ENCODE measurements at regions not wholly inside any gene's neighbourhood (a gene's known extent, or its start where the extent isn't known, plus 50 kb on each side); places are given as distances from the start of the nearest gene placed in this dataset.

DNA sequence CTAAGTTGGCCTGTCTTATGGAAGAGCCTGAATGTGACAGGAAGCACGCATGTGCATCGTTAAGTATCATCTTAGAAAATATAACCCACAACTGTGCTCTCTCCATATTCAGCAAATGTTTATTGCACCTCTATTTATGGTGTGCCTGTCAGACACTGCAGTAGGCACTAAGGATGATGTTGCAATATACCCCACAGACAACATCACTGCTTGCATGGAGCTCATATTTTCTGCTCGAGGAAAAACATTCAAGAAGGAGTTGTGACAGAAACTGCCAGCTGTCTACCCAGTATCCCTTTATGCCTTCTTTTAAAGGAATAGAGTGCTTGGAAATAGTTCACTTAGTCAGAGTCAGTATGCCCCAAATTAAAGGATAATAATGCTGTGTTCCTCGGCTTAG lies 132.3 kb upstream of the RBFOX1 start:
- TF ChIP-seq, protein P1, sequence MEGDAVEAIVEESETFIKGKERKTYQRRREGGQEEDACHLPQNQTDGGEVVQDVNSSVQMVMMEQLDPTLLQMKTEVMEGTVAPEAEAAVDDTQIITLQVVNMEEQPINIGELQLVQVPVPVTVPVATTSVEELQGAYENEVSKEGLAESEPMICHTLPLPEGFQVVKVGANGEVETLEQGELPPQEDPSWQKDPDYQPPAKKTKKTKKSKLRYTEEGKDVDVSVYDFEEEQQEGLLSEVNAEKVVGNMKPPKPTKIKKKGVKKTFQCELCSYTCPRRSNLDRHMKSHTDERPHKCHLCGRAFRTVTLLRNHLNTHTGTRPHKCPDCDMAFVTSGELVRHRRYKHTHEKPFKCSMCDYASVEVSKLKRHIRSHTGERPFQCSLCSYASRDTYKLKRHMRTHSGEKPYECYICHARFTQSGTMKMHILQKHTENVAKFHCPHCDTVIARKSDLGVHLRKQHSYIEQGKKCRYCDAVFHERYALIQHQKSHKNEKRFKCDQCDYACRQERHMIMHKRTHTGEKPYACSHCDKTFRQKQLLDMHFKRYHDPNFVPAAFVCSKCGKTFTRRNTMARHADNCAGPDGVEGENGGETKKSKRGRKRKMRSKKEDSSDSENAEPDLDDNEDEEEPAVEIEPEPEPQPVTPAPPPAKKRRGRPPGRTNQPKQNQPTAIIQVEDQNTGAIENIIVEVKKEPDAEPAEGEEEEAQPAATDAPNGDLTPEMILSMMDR (IDR thresholded peaks at IDR 0.05; ENCODE audit: insufficient read depth, missing control alignments) = no peak
- DNase-seq (ENCODE audit: insufficient read length, low spot score) = no peak
- FAIRE-seq = no peak

DNA sequence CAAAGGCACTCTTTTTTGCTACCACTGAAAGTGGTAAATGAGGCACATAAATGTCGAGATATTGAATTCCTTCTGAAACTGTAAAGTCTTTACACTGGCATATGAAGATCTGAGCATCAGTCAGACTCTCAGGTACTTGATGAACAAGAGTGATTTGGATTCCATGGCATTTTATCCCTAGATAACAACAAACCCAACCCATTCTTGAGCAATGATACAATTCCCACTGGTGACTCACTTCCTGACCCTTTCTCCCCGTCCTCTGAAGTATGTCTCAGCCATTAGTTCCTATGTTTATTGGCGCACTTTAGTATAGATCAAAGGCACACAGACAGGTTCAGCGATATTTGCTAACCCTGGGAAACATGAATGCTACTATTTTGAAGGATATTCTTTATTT lies 147.0 kb upstream of the RBFOX1 start:
- TF ChIP-seq, protein P1 (IDR thresholded peaks at IDR 0.05; ENCODE audit: insufficient read depth, missing control alignments) = no peak
- FAIRE-seq = no peak
- no peak for DNase-seq (ENCODE audit: insufficient read length, low spot score)

DNA sequence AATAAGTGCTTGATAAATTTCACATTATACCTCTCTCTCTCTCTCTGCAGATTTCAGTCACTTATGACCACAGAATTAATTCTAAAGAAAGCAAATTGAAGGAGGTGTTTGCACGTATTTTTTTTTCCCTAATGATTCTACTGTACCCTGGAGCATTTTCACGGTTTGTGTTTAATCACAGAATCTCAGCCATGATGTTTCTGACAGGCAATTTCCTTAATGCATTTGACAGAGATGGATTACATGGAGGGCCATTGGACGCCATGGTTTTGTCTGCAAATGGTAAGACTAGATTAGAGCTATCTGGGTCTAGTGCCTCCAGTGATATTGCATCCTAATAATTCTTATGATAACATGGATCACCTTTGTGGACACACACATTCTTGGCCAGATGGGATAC lies 147.5 kb upstream of the RBFOX1 start:
- DNase-seq (ENCODE audit: insufficient read length, low spot score) (no peak), FAIRE-seq (no peak)
- TF ChIP-seq, protein P1 (IDR thresholded peaks at IDR 0.05; ENCODE audit: insufficient read depth, missing control alignments) = no peak

DNA sequence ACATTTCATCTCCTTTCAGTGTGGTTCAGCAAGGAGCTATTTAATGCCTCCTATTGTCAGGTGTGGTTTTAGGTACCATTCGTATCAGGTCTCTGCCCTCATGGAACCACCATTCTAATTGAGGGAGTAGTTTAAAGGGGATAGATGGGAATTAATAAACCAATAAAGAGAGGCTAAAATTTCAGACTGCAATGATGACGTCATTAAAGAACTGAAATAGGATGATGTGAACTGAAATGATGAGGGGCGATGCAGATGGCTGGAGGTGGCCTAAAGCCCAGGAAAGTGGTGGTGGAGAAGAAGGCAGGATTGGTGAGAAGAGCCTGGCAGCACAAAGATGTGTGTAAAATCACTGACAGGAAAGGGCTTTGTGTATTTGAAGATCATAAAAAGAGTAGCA lies 148.9 kb upstream of the RBFOX1 start:
- FAIRE-seq = no peak
- TF ChIP-seq, protein P1 (IDR thresholded peaks at IDR 0.05; ENCODE audit: insufficient read depth, missing control alignments) = no peak
- DNase-seq (ENCODE audit: insufficient read length, low spot score) = no peak

DNA sequence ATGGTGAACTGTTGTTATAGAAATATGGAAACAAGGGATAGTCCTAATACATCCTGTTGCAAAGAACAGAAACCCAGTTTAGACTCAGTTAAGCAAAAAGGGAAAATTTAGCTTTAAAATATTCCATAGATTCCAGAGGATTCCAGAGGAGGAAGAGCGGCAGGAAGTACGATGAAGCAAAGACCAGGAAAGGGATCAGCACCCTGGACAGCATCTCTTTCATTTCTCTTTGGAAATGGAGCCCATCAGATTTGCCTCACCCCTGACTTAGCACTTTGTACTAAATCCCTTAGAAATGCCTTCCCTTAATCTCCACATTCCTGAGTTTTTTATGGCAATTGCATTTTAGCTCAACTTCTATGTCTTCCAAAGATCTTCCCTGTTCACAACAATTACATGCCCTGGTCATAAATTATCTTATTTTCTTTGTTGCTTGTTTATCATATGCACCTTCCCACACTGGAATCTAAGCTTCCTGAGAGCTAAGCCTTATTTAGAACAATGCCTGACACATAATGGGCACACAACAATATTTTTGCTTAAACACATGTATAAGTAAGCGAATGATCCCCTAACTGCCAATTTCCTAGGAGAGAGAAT lies 150.0 kb upstream of the RBFOX1 start:
- TF ChIP-seq, protein P1 (IDR thresholded peaks at IDR 0.05; ENCODE audit: insufficient read depth, missing control alignments) = no peak
- DNase-seq (ENCODE audit: insufficient read length, low spot score) = no peak
- FAIRE-seq = no peak

DNA sequence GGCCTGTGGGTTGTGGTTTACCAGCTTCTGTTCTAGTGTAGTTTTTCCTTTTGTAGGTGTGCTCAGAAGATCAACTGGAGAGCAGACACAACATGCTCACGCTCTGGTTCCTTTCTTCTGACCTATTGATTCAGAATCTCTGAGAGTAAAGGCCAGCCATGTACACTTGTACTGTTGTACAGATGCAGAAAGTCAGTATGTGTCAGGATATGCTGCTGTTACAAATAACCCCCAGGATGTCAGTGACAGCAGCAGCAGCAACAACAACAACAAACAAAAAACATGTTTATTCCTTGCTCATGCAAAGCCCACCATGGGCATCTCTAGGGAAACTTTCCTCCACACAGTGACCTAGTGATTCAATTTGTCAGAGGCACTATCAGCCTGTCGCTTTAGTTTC lies 154.8 kb upstream of the RBFOX1 start:
- TF ChIP-seq, protein P1 (IDR thresholded peaks at IDR 0.05; ENCODE audit: insufficient read depth, missing control alignments) = no peak
- DNase-seq (ENCODE audit: insufficient read length, low spot score) = no peak
- FAIRE-seq = no peak

DNA sequence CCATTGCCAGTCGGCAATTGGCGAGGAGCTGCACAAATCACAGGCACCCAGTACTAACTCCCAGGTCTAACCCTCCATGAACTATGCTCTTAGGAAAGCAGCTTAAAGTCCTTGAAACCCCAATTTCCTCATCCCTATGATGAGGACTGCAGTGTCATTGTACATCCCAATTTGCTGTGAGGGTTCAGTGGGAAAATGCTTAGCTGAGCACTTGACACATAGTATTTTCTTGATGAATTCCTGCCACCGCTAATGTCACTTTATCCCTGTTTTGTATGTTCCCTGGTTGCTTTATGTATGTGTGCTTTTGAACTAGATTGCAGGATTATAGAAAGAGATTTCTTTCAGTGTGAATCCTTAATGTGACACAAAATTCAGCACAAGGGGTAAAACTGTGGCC lies 161.5 kb upstream of the RBFOX1 start:
- FAIRE-seq (no peak), DNase-seq (ENCODE audit: insufficient read length, low spot score) (no peak)
- TF ChIP-seq, protein P1 (IDR thresholded peaks at IDR 0.05; ENCODE audit: insufficient read depth, missing control alignments) = no peak
